ENCODE measurements at regions not wholly inside any gene's neighbourhood (a gene's known extent, or its start where the extent isn't known, plus 50 kb on each side); places are given as distances from the start of the nearest gene placed in this dataset.

- TF ChIP-seq CTCF (IDR thresholded peaks at IDR 0.05) (no peak), POLR2A (IDR thresholded peaks at IDR 0.05) (no peak)
These were observed 507.3 kb upstream of the ROBO1 start for GRCh38 chr3:80275120-80275519.
